ENCODE measurements at regions not wholly inside any gene's neighbourhood (a gene's known extent, or its start where the extent isn't known, plus 50 kb on each side); places are given as distances from the start of the nearest gene placed in this dataset.

DNA sequence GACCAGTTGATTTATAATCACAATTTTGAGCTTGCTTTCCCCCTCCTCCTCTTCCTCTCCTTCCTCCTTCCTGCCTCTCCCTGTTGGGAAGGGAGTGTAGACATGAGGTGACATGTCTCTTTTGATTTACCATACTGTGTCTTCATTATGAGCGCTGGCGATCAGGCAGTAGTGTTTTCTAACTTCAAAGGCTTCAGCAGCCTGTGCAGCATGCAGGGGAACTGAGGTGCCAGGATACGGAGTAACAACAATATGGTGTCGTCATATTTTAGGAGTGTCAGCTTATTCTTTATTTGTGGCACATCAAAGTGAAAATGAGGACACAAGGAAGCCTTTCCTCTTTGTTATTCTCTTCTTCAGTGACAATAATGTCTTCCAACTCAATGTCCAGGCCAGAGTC, 864.2 kb downstream of the SLC4A3 start:
- DNase-seq (ENCODE audit: low spot score) = no peak

DNA sequence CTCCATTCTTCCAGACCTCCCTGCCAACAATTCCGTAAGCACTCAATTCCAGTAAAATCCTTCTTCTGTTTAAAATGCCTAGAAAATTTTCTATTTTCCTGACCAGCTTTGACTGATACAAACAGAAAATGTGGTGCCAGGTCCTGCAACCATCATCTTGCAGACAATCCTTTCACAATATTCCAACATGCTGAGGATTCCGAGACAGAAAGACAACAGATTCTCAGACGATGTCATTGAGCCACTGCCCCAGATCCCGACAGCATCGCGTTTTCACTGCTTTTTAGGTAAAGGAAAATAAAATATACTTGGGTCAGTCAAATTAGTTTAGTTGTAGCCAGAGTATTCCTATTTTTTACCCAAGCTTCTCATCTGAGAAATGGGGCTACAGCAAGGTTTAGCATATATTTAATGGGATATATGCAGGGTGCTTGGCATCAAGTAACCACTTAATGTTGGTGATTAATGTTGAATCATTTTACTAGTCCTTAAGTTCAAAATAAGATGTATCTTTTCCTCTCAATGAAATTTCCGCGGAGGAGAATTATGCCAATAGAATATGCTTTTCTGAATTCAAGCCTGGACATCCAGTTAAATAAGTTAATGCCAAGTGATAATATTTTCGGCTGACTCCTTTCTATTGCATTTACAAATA, 866.6 kb downstream of the SLC4A3 start:
- no peak for DNase-seq (ENCODE audit: low spot score)

DNA sequence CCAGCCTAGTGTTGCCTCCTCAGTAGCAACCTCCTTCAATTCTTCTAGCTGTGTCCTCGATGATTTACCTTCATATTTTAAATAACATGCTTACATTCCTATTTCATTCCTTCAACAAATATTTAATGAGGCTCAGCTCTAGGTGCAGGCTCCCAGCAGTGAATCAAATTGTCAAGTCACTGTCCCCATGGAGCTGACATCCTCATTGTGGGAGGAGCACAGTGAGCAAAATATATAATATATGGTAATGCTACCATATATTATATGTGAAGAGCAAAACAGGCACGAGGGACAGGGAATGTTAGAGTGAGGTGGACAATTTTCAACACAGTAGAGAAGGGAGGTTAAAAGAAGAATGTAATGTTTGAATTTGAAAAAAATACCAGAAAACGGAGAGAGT, 869.1 kb downstream of the SLC4A3 start:
- DNase-seq (ENCODE audit: low spot score) = no peak

DNA sequence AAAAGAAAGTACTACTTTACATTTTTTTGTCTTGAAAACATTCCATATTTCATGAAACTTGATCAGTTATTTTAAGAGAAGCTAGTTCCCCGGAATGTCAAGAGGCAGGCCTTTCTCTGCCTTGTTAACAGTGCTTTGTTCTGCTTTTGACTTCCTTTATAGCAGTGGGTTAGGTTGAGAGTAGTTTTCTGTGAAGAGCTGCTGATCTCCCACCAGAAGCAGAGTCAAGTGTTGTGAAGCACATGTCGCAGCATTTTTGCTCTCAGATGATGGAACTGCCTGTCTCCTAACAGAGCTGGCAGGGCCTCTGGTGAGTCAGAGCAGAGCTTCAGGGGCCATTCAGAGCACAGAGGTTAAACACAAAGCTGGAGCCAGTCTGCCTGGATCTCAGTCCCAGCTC, 871.8 kb downstream of the SLC4A3 start:
- DNase-seq (ENCODE audit: low spot score) = peak; percentile 21

DNA sequence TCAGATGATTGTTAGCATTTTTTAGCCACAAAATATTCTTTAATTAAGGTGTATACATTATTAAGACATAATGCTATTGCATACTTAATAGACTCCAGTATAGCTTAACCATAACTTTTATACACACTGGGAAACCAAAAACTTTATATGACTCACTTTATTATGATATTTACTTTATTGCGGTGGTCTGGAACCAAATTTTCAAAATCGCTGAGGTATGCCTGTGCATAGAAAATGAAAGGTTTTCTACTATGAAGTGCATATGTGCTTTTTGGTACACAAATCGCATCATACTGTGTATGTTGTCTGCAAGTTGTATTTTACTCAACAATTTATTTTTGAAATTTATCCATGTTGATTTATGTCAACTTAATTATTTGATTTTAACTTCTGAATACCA, 875.1 kb downstream of the SLC4A3 start:
- DNase-seq (ENCODE audit: low spot score) = no peak

DNA sequence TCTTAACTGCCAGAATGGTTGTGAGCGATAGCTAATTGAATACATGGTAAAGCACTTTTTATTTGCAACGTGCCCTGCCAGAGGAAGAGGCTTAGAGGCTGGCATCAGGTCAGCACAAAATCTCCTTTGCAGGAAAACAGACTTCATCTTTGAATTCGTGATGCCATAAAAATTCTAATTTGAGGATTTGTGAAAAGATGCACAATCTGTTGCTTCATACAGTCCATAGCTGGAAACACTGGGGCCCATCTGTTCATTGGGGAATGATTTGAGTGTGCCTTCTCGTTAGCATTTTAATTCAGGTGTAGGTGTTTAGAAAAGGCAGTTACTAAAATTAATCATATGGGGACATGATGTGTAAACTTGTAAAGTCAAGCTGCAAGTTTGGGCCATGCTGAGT, 876.0 kb downstream of the SLC4A3 start:
- DNase-seq (ENCODE audit: low spot score) = no peak

DNA sequence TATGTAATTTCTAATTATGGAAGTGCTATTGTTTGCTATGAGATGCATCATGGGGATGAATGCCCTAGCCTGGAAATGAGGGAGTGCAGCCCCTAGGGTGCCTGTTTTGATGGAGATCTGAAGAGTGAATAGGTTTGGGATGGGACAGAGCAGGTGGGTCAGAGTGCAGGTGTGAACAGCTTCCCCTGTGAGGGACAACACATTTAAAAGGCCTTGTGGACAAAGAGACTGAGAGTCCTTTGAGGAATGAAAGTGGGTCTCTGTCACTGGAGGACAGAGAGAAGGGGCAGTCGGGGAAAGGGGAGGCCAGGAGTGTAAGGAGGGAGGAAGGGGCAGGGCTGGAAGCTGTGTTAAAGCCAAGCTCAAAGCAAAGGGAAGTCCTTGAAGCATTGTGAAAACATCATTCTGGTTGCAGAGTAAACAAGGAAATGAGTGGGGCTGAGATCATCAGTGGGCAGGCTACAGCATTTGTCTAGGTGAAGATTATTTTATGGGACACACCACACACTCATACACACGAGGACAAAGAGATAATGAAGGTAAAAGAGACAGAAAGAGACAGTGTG, 877.6 kb downstream of the SLC4A3 start:
- DNase-seq (ENCODE audit: low spot score) = peak; percentile 13

DNA sequence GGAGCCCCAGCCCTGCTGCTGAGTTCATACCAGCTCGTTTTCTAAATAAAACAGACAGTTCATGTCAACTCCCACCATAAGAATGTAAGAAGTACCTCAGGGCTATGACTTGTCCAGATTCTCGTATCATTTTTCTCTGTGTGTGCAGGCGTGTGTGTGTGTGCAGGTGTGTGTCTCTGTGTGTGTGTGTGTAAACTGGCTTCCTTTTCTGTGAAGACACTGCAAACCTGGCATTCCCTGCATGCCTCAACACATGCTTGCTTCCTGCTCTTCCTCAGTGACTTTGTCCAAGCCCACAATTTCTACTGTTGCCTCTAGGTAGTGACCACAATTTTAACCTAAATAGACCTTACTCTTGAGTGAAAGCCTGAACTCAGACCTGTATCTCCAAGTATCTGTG, 879.0 kb downstream of the SLC4A3 start:
- no peak for DNase-seq (ENCODE audit: low spot score)

DNA sequence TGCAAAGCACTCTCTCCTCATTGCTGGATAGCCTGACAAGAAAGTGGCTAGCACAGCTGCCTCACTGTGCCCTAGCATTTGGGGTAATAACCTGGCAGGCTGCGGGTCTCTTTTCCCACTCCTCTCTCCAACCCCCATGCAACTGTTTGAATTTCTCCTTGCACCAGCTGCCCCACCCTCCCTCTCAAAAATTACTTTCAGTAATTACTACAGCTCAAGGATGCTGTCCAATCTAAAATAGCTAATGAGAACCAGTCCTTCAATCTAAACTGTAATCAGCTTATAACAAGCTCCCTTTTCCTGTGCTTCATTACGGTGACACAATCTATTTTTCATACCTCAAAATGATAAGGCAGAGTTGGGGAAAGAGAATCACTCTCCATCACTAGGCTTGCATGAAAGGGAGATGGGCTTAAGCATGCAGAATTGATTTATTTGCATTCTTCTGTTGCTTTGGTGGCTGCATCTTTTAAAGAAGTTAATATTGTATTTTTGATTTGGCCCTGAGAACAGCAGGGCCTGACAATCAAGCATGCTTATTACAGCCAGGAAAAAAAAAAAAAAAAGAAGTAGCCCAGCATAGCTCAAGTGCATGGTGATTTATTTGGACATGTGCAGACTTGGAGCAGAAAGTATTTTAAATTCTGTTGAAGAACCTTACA, 881.8 kb downstream of the SLC4A3 start:
- DNase-seq (ENCODE audit: low spot score) = no peak

DNA sequence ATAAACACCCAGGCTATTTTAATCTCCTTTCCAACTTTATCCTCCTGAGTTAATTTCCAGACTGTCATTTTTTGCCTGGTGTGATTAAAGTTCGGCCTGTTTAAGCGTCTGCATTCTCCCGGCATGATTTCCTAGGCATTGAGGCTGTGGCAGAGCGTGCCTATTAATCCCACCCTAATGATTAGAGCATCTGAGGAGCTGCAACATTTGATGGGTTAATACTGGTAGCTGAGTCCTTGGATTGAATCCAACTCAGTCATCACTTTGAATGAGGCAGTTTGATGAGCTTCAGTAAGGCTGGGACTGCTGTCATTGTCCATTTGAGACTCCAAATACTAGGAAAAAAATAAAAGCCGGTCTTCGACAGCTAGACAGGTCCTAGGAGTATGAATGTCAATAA, 882.5 kb downstream of the SLC4A3 start:
- no peak for DNase-seq (ENCODE audit: low spot score)

DNA sequence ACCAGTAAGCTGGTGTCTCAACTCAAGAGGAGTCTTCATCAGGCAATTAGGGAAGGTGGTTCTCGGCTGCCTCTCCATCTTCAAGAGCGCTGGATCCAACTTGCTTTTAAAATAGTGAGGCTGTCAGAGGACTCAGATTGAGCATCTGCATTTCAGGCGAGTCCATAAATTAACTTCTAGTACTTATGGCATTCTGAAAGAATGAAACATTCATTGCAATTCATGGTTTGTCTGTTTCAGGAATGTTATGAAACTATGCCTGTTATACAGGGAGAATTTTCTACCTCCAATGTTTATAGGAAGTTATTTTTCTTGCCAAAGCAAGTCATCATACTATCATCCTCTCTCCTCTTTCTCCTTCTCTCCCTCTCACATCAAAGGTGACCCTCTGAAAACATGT, 883.2 kb downstream of the SLC4A3 start:
- DNase-seq (ENCODE audit: low spot score) = no peak

DNA sequence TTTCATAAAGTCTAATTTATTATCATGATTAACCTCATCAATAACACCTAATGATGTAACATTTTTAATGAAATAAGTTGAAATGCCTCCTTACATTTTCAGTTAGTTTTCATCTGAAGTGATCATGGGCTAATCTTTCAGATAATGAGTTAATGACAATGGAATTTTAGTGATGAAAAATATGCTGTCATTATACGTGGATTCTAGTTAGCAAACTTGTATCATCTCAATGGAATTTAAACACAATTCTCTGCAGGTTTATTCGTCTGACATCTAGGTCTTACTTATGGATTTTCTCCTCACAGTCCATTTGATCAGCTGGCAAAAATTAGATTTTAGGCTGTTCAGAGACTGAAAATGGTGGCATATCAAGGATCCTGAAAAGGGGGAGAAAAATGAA, 885.0 kb downstream of the SLC4A3 start:
- no peak for DNase-seq (ENCODE audit: low spot score)

DNA sequence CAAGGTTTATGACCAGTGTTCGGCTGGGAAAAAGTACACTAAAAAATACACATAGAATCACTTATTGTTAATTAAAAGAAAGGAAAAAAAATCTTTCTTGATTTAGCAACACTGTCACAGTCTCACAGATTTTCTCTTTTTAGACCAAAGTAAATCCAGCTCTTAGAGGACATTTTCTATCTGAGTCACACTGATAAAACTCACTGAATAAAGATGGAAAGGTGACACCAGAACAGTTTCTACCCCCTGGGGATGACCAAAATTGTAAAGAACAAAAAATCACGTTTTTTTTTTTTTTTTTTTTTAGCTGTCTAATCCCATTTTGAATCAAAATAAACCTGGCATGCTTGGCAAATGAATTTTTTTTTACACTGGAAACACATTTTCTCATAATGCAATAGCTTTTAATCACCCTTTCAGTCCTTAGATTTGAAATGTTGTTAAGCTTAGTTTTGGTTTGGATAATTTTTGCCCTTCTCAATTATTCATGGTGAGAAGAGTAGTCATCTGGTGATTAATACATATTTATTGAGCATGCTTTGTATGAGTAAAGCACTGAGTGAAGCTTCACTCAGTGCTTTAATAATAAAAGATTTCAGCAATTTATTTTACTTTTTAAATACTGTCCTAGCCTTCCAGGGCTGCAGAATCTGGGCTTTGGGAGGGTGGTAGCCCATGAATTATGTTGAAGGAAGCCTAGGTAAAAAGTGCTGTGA, 886.3 kb downstream of the SLC4A3 start:
- no peak for DNase-seq (ENCODE audit: low spot score)

DNA sequence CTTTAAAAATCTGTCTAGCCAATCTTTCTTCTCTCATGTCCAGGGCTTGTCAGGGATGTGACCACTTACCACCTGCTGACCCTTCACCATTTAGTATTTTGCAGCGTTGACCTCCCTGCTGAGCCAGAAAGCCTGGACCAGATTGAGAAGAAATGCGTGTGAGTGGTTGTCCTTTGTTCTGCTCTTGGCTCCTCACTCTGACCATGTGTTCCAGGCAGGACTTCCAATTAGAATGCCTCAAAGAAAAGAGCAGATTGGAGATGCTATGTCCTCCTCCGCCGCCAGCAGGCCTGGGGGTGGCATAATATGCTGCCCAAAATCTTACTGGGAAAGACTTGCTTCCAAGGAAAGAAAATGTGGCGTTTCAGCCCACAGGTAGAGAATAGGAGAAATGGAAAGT, 894.1 kb downstream of the SLC4A3 start:
- no peak for DNase-seq (ENCODE audit: low spot score)

DNA sequence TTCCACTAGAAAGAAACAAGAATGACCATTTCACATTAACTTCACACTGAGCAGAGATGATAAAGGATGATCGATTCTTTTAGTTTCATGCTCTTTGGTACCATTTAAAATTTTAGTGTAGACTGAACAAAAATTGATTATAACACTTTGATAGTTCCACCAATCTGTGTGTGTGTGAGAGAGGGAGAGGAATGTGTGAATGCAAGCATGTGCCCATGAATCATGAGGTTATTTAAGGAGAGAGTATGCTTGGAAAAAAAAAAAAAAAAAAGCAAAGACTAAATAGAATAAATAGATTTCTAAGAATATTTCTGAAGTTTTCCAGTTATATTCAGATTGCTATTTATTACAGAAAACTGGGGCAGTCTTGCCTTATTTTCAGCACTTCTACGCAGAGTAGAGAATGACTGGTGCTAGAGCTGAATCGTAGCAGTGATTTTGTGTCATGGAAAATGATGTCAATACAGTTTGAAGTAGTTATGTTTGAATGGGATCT, 900.8 kb downstream of the SLC4A3 start:
- no peak for DNase-seq (ENCODE audit: low spot score)

DNA sequence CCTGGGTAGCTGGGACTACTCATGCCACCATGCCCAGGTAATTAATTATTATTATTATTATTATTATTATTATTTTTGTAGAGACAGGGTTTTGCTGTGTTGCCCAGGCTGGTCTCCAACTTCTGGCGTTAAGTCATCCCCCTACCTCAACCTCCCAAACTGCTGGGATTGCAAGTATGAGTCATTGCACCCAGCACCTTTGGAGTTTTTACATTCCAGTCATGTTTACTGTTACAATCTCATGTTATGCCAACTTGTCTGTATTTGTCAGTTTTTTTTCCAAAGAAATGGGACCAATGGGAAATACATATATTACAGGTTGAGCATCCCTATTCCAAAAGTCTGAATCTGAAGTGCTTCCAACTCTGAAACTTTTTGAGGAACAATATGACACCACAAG, 903.8 kb downstream of the SLC4A3 start:
- DNase-seq (ENCODE audit: low spot score) = no peak

DNA sequence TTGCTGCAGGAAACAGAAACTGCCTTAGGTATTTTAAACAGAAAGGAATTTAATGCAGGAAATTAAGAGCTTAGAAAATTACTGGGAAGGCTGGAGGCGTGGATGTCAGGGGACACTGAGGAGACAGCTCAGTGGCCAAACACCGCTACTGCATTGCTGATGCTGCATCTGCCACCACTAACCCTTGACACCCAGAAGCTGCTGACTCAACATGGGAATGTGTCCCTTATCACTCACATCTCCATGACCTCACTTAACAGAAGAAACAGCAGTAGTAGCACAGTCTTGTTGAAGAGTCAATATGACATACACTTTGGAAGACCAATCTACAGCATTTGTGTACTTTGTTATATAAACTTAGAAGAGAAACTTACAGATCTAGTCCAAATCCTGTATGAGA, 906.1 kb downstream of the SLC4A3 start:
- no peak for DNase-seq (ENCODE audit: low spot score)

DNA sequence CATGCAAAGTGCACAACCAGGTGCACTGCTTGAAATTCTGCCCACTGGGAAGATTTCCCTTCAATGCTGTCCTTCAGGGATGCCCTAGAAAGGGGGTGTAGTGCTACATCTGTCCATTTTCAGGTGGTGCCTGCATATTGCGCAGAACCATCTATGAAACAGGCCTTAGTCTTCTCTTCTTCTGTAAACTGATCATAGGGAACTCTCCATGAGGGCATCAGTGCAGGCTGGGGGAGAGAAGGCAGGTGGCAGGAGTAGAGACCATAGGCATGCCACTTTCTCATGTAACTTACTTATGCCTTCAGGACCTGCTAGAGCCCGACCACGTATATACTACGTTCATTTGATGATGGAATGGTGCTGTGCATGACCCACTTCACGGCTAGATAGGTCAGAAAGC, 912.1 kb downstream of the SLC4A3 start:
- no peak for DNase-seq (ENCODE audit: low spot score)

DNA sequence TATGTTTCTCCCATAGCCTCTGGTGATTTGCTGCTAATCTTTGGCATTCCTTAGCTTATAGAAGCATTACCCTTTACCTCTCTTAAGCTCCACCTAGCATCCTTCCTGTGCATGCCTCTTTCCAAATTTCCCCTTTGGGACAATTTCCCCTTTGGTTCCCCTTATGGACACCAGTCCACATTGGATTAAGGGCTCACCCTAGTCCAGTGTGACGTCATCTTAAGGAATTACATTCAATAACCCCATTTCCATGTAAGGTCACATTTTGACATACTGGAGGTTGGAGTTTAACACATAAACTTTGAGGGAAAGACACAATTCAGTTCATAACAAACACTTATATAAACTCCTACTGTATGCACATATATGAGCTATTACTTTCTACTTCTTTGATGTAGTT, 916.6 kb downstream of the SLC4A3 start:
- no peak for DNase-seq (ENCODE audit: low spot score)

DNA sequence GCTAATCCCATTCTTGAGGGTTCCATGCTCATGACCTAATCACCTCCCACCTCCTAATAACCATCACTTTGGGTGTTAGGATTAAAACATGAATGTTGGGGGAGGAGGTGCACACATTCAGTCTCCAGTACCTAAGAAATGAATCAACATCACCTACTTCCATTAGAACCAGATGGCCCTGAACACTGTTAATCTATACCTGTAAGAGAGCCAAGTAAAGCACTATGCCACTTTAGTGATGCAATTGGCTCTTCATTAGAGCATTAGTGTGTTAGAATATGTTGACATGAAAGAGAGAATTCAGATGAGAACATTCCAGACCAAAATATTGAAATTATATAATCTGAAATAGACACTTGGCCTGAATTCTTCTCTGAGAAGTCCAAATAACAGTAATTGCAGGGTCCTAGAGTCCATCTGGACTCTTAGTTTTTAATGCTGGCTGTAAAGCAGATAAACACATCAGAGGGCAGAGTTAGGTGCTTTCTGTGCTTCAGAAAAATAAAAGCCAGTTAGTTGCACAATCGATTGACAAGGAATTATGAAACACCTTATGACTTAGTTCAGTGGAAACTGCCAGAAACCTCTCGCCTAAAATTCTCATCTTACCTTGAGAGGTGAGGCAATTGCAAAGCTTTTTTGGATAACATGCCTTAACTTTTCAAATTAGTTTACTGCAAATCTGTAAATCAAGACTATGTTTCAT, 923.7 kb downstream of the SLC4A3 start:
- no peak for DNase-seq (ENCODE audit: low spot score)

DNA sequence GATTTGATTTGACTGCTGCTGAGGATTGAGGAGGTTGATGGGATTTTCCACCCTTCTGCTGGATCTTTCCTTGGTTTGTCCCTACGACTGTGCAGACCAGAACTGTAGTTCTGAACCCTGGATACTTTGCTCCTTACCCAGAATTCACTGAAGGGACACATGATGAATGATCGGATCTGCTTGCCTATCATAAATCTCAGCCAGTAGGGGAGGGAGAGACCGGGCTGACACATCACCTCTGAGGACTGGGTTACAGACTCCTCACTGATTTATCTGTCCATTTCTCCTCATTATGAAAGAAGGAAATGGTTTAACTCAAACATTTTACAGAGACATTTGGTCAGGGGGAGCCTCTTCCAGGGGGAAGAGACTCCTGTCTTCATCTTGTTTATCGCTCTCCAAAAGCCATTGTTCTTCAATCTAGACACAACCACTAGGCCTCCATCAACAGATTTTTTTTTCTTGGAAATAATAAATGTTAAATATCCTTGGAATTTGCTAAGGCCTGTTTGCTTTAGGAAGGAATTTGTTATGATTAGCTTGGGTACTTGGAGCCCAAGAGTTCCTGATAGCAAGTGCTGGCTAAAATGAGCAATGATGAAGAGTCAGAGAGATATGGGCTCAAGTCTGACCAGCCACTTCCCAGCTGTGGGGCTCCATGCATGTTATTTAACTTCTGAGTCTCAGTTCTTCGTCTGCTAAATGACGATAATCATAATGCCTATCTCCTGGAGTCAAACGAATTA, 925.5 kb downstream of the SLC4A3 start:
- no peak for DNase-seq (ENCODE audit: low spot score)
